GM12878 (cell line): ENCODE measurements at regions not wholly inside any gene's neighbourhood (a gene's known extent, or its start where the extent isn't known, plus 50 kb on each side); places are given as distances from the start of the nearest gene placed in this dataset.

Experiments
- ATAC-seq: fragments of 200-7000 bp; cut with Tn5 transposase; 3 replicates; pipeline ENCODE4 v1.9.1; 2020; ENCODE audit warnings: mild to moderate bottlenecking, moderate library complexity
- BruUV-seq: library from RNA; stranded (reverse); fragments of 400-500 nt; replicated peaks from 2 replicates; lab custom pipeline; 2021; lab: Mats Ljungman, UMichigan
- CTCF ChIA-PET: fragments of 300-600 bp; sonication (Branson Sonifier 250); formaldehyde crosslinking; extraction: SDS; loops from one replicate; lab custom pipeline; 2021; ENCODE audit warnings: inconsistent platforms; lab: Yijun Ruan, JAX
- POLR2A ChIA-PET: fragments of 350-600 bp; formaldehyde crosslinking; extraction: SDS; loops from one replicate; lab custom pipeline; 2021; ENCODE audit warnings: inconsistent platforms; lab: Charles Lee
- RAD21 ChIA-PET: fragments of 300-600 bp; sonication (Branson Sonifier 250); formaldehyde crosslinking; loops from one replicate; lab custom pipeline; 2023; ENCODE audit warnings: antibody characterized with exemption; ENCODE audit not compliant: unreplicated experiment; lab: Charles Lee
- SMC1A ChIA-PET: fragments of 300-600 bp; sonication (Branson Sonifier 250); formaldehyde crosslinking; loops from one replicate; lab custom pipeline; 2023; ENCODE audit not compliant: unreplicated experiment, uncharacterized antibody; lab: Charles Lee
- DNase-seq: peaks from one replicate; pipeline ENCODE4 v3.0.0-alpha.2; 2011; ENCODE audit warnings: low read depth, low spot score
- FAIRE-seq: peaks from 3 replicates; lab custom pipeline; 2011; peaks lifted over from hg19 to GRCh38; lab: Jason Lieb, UNC
- H2AFZ ChIP-seq: 2 replicates; pipeline ENCODE4 v1.6.0; 2011; ENCODE audit warnings: low read depth, low read length, control low read depth; ENCODE audit not compliant: control insufficient read depth
- H3K27ac ChIP-seq: 2 replicates; pipeline ENCODE4 v1.5.1; 2011; ENCODE audit warnings: control low read depth; ENCODE audit not compliant: control insufficient read depth, insufficient read depth
- H3K27me3 ChIP-seq, 2 experiments: replicated peaks in 1 of 2; 2 replicates each; pipeline versions ENCODE4 v1.6.0 to v1.6.1; 2011; ENCODE audit warnings: low read length in 1 of 2; ENCODE audit not compliant: control insufficient read depth in 2 of 2, insufficient read depth in 2 of 2
- H3K36me3 ChIP-seq, 2 experiments: 2 replicates each; pipeline ENCODE4 v1.5.1; 2011; ENCODE audit warnings: low read length in 1 of 2; ENCODE audit not compliant: control insufficient read depth in 2 of 2, insufficient read depth in 2 of 2
- H3K4me1 ChIP-seq: 2 replicates; pipeline ENCODE4 v1.6.1; 2011; ENCODE audit warnings: mild to moderate bottlenecking, low read length, moderate library complexity, mixed read lengths; ENCODE audit not compliant: control insufficient read depth, insufficient read depth
- H3K4me2 ChIP-seq: 2 replicates; pipeline ENCODE4 v1.6.0; 2011; ENCODE audit warnings: control low read depth; ENCODE audit not compliant: control insufficient read depth, insufficient read depth
- H3K4me3 ChIP-seq: fragments of 200-600 bp; sonication (generic); 2 replicates; pipeline ENCODE4 v1.5.1; 2016
- H3K79me2 ChIP-seq: 2 replicates; pipeline ENCODE4 v1.6.0; 2011; ENCODE audit warnings: low read length; ENCODE audit not compliant: control insufficient read depth, insufficient read depth
- H3K9ac ChIP-seq: 2 replicates; pipeline ENCODE4 v1.8.0; 2011; ENCODE audit warnings: low read length, control low read depth, mixed read lengths; ENCODE audit not compliant: control insufficient read depth, insufficient read depth
- H3K9me3 ChIP-seq: replicated peaks from 3 replicates; pipeline ENCODE4 v1.5.1; 2011; ENCODE audit warnings: mild to moderate bottlenecking, low read length; ENCODE audit not compliant: control insufficient read depth, insufficient read depth
- H4K20me1 ChIP-seq: 2 replicates; pipeline ENCODE4 v1.6.0; 2011; ENCODE audit not compliant: control insufficient read depth, insufficient read depth
- BCL11A ChIP-seq: IDR thresholded peaks from 2 replicates; pipeline ENCODE4 v1.6.1; 2011; ENCODE audit warnings: low read depth, low read length
- BMI1 ChIP-seq: fragments of 450-650 bp; IDR thresholded peaks from 2 replicates; pipeline ENCODE4 v1.6.1; 2016; ENCODE audit warnings: mild to moderate bottlenecking, moderate library complexity, borderline replicate concordance
- CHD1 ChIP-seq: IDR thresholded peaks from 2 replicates; pipeline ENCODE4 v1.6.1; 2012; ENCODE audit warnings: low read depth, low read length, improper control_type of control experiment
- ELK1 ChIP-seq: IDR thresholded peaks from 2 replicates; pipeline ENCODE4 v1.6.1; 2012; ENCODE audit warnings: low read depth, low read length, improper control_type of control experiment
- FOS ChIP-seq: IDR thresholded peaks from 3 replicates; pipeline ENCODE4 v1.6.1; 2011; ENCODE audit warnings: borderline replicate concordance; ENCODE audit not compliant: insufficient read length; ENCODE audit errors: extremely low read depth
- HDAC2 ChIP-seq: fragments of 200-600 bp; sonication (generic); IDR thresholded peaks from 2 replicates; pipeline ENCODE4 v1.6.1; 2017
- IKZF1 ChIP-seq: fragments of 450-650 bp; conservative IDR thresholded peaks from 2 replicates; pipeline ENCODE4 v1.6.1; 2017; ENCODE audit warnings: antibody characterized with exemption, mild to moderate bottlenecking
- JUND ChIP-seq: IDR thresholded peaks from 2 replicates; pipeline ENCODE4 v1.6.1; 2012; ENCODE audit warnings: low read depth, mild to moderate bottlenecking, low read length, improper control_type of control experiment, moderate library complexity
- MEF2A ChIP-seq: IDR thresholded peaks from 2 replicates; pipeline ENCODE4 v1.6.1; 2011; ENCODE audit warnings: low read depth, mild to moderate bottlenecking, low read length, moderate library complexity; ENCODE audit not compliant: insufficient read depth
- MYB ChIP-seq: fragments of 150-350 bp; IDR thresholded peaks from 2 replicates; pipeline ENCODE4 v1.6.1; 2014; ENCODE audit warnings: mild to moderate bottlenecking, low read depth, low read length, borderline replicate concordance
- NFYB ChIP-seq: IDR thresholded peaks from 2 replicates; pipeline ENCODE4 v1.6.1; 2011; ENCODE audit warnings: low read depth, mild to moderate bottlenecking, low read length, improper control_type of control experiment, moderate library complexity; ENCODE audit not compliant: insufficient read depth
- NR2C2 ChIP-seq: IDR thresholded peaks from 2 replicates; pipeline ENCODE4 v1.6.1; 2011; ENCODE audit warnings: borderline replicate concordance, low read depth; ENCODE audit not compliant: control insufficient read depth, insufficient read length
- PAX5 ChIP-seq: IDR thresholded peaks from 2 replicates; pipeline ENCODE4 v1.6.1; 2011; ENCODE audit warnings: low read depth, low read length, borderline replicate concordance
- PBX3 ChIP-seq: IDR thresholded peaks from 2 replicates; pipeline ENCODE4 v1.6.1; 2011; ENCODE audit warnings: mild to moderate bottlenecking, low read depth, low read length, moderate library complexity; ENCODE audit not compliant: insufficient replicate concordance
- SMAD5 ChIP-seq: IDR thresholded peaks from 2 replicates; pipeline ENCODE4 v1.6.1; 2016; ENCODE audit warnings: antibody characterized with exemption, low read depth
- SP1 ChIP-seq: IDR thresholded peaks from one replicate; pipeline ENCODE4 v1.6.1; 2011; ENCODE audit warnings: low read depth, low read length
- STAT1 ChIP-seq: fragments of 450-650 bp; conservative IDR thresholded peaks from 2 replicates; pipeline ENCODE4 v1.6.1; 2014; ENCODE audit warnings: antibody characterized with exemption, mild to moderate bottlenecking
- STAT3 ChIP-seq: IDR thresholded peaks from 2 replicates; pipeline ENCODE4 v1.6.1; 2011; ENCODE audit warnings: low read depth, low read length, improper control_type of control experiment
- ZNF622 ChIP-seq: fragments of 450-650 bp; IDR thresholded peaks from 2 replicates; pipeline ENCODE4 v1.6.1; 2017; ENCODE audit warnings: mild to moderate bottlenecking, inconsistent platforms
- WGBS: methylation state at CpG from one replicate; pipeline ENCODE4 v1.1.6; 2016; ENCODE audit warnings: low lambda C conversion rate; ENCODE audit not compliant: insufficient replicate concordance, insufficient coverage; ENCODE audit errors: missing lambda C conversion rate; 5-methylcytosine and 5-hydroxymethylcytosine counted together
- in situ Hi-C: fragments of 300-500 bp; cut with MboI; formaldehyde crosslinking; loops from 9 replicates; pipeline ENCODE4 v1.14.3; 2018; ENCODE audit warnings: mixed read lengths
- intact Hi-C: fragments of 100-400 bp; cut with micrococcal nuclease; formaldehyde crosslinking; loops from one replicate; pipeline ENCODE4 v1.14.2; 2022; ENCODE audit not compliant: unreplicated experiment

DNA sequence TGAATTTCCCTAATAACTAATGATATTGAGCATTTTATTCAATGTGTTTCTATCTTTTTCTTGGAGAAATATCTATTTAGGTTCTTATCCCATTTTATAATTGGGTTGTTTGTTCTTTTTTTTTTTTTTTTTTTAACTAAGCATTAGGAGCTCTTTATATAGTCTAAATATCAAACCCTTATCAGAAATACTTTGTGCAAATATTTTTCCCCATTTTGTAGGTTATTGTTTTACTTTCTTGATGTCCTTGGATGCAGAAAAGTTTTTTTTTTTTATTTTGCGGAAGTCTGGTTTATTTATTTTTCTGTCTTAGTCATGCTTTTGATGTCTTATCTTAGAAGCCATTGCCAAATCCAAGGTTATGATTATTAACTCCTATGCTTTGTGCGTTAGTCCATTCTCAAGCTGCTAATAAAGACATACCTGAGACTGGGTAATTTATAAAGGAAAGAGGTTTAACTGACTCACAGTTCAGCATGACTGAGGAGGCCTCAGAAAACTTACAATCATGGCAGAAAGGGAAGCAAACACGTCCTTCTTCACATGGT is 434.3 kb upstream of the TBX3 start:
- CTCF ChIA-PET: no interaction called here
- Histone ChIP-seq H4K20me1 (no peaks in the 10 kb centered on the region), H3K9ac (no peak overlapping the region), H3K27ac (no peak overlapping the region), H3K36me3 (no peaks in the 10 kb centered on the region), H2AFZ (no peak overlapping the region), H3K9me3 (no peaks in the 10 kb centered on the region; the same call in 2 of the 3 replicates), H3K4me2 (no peak overlapping the region), H3K4me3 (no peak overlapping the region), H3K79me2 (no peaks in the 10 kb centered on the region), H3K4me1 (no peaks in the 10 kb centered on the region), H3K27me3 (no peaks in the 10 kb centered on the region)
- BruUV-seq: no TSS peak
- in situ Hi-C loops: no loop called here
- POLR2A ChIA-PET: interaction anchor here (0.7 kb wide), 1 partner anchor 556 kb away, joined by 3 read pairs; no protein-coding TSS in a partner anchor
- TF ChIP-seq HDAC2: no peak
- no peak for TF ChIP-seq BCL11A
- no peak for TF ChIP-seq IKZF1
- TF ChIP-seq ELK1: no peak
- no peak for TF ChIP-seq MEF2A
- no peak for TF ChIP-seq PBX3
- no peak for TF ChIP-seq PAX5
- TF ChIP-seq STAT3: no peak
- no peak for TF ChIP-seq CHD1
- no peak for TF ChIP-seq NR2C2
- TF ChIP-seq MYB: no peak
- TF ChIP-seq FOS: no peak
- no peak for TF ChIP-seq ZNF622
- no peak for TF ChIP-seq SP1
- TF ChIP-seq BMI1: no peak
- TF ChIP-seq JUND: no peak
- TF ChIP-seq NFYB: no peak
- no peak for TF ChIP-seq STAT1
- no peak for TF ChIP-seq SMAD5
- no peak for DNase-seq
- SMC1A ChIA-PET: no interaction called here
- intact Hi-C loops: no loop called here
- RAD21 ChIA-PET: no interaction called here
- no peak for ATAC-seq
- no peak for FAIRE-seq
- WGBS: 32% methylated on average over 3 of the region's 3 CpGs
